ENCODE measurements at regions not wholly inside any gene's neighbourhood (a gene's known extent, or its start where the extent isn't known, plus 50 kb on each side); places are given as distances from the start of the nearest gene placed in this dataset.

DNA sequence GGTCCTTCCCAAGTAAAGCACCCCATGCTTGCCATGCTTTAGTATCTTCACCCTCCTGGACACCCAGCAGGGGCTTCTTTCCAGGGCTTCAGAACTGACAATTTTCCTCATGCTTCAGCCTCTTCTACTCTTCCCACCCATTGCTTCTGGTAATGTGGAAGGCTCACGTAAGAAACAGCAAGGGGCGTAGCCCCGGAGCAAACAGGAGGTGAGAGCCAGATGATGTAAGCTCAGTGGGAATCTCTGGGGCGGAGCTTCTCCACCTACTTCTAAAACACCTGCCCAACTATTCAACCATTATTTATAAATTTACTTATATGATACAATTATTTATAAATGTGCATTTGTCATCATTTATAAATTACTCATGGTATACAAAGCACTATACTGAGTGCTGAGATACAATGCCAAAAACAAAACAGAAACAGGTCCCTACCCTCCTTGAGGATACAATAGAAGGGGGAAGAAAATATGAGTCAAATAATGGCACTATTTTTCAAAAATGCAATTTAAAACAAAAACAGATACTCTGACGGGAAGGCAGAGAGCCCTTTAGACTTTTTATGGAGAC lies 140.1 kb upstream of the CAMK1G start:
- no peaks in the 10 kb centered on the region for H4K20me1 ChIP-seq (ENCODE audit: insufficient read depth, low read length)
- no peak overlapping the region for H2AFZ ChIP-seq (ENCODE audit: low read length)
- H3K9me3 ChIP-seq (replicated peaks; ENCODE audit: insufficient read depth, low read length), result no peaks in the 10 kb centered on the region
- H3K27ac ChIP-seq (ENCODE audit: low read length), result no peak overlapping the region
- H3K4me1 ChIP-seq (ENCODE audit: low read length), result no peaks in the 10 kb centered on the region
- H3K4me3 ChIP-seq (ENCODE audit: low read length), result no peak overlapping the region
- H3K79me2 ChIP-seq (ENCODE audit: low read length), result no peaks in the 10 kb centered on the region
- TF ChIP-seq EZH2phosphoT487 (IDR thresholded peaks at IDR 0.05; ENCODE audit: low read length) (no peak), EZH2 (optimal IDR thresholded peaks at IDR 0.05; ENCODE audit: low read depth, low read length) (no peak)
- TF ChIP-seq, protein P1, sequence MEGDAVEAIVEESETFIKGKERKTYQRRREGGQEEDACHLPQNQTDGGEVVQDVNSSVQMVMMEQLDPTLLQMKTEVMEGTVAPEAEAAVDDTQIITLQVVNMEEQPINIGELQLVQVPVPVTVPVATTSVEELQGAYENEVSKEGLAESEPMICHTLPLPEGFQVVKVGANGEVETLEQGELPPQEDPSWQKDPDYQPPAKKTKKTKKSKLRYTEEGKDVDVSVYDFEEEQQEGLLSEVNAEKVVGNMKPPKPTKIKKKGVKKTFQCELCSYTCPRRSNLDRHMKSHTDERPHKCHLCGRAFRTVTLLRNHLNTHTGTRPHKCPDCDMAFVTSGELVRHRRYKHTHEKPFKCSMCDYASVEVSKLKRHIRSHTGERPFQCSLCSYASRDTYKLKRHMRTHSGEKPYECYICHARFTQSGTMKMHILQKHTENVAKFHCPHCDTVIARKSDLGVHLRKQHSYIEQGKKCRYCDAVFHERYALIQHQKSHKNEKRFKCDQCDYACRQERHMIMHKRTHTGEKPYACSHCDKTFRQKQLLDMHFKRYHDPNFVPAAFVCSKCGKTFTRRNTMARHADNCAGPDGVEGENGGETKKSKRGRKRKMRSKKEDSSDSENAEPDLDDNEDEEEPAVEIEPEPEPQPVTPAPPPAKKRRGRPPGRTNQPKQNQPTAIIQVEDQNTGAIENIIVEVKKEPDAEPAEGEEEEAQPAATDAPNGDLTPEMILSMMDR (IDR thresholded peaks at IDR 0.05; ENCODE audit: low read length), result no peak
- no peak overlapping the region for H3K4me2 ChIP-seq (ENCODE audit: low read depth, low read length)
- no peaks in the 10 kb centered on the region for H3K9me2 ChIP-seq (replicated peaks; ENCODE audit: insufficient read depth, low read length)
- H3F3A ChIP-seq (ENCODE audit: insufficient read depth, low read length), result no peaks in the 10 kb centered on the region
- DNase-seq, result no peak
- no peaks in the 10 kb centered on the region for H3K36me3 ChIP-seq (replicated peaks; ENCODE audit: insufficient read depth, low read length)
- H3K27me3 ChIP-seq (replicated peaks; ENCODE audit: insufficient read depth, low read length), result no peaks in the 10 kb centered on the region
- H3K9ac ChIP-seq (ENCODE audit: low read length), result no peak overlapping the region

DNA sequence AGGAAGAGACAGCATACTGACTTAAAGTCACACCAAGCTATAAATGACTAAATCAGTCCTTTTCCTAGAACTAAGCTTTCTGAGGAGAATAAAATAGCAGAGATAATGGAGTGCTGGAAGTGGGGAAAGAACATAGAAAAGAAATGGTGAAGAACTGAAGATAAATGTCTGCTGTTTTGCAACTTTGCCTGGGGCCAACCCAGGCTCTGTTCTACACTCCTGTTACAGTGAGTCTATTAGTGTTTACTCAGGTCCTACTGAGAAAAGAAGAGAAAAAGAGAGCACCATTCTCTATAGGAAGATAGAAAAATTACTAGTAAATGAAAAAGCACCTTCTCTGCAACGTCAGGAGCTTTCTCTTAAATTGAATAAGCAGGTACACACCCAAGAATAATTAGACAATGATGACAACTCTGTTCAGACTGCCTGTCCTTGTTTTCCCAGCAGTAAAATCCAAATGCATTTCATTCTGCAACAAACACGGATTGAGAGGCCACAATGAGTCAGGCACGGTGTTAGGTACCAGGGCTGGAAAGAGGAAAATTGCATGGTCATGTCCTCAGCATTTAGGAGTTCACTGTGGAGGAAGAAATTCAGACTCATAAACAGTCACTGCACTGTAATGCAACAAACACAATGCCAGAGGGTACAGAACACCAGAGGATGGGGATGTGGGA lies 139.4 kb upstream of the CAMK1G start:
- no peaks in the 10 kb centered on the region for H4K20me1 ChIP-seq (ENCODE audit: insufficient read depth, low read length)
- no peak overlapping the region for H3K27ac ChIP-seq (ENCODE audit: low read length)
- no peak overlapping the region for H3K4me3 ChIP-seq (ENCODE audit: low read length)
- no peaks in the 10 kb centered on the region for H3K36me3 ChIP-seq (replicated peaks; ENCODE audit: insufficient read depth, low read length)
- no peaks in the 10 kb centered on the region for H3K27me3 ChIP-seq (replicated peaks; ENCODE audit: insufficient read depth, low read length)
- H3K4me2 ChIP-seq (ENCODE audit: low read depth, low read length), result no peak overlapping the region
- H3F3A ChIP-seq (ENCODE audit: insufficient read depth, low read length), result no peaks in the 10 kb centered on the region
- DNase-seq, result no peak
- no peak overlapping the region for H2AFZ ChIP-seq (ENCODE audit: low read length)
- H3K9me3 ChIP-seq (replicated peaks; ENCODE audit: insufficient read depth, low read length), result no peaks in the 10 kb centered on the region
- no peaks in the 10 kb centered on the region for H3K79me2 ChIP-seq (ENCODE audit: low read length)
- H3K9ac ChIP-seq (ENCODE audit: low read length), result no peak overlapping the region
- no peaks in the 10 kb centered on the region for H3K9me2 ChIP-seq (replicated peaks; ENCODE audit: insufficient read depth, low read length)
- H3K4me1 ChIP-seq (ENCODE audit: low read length), result no peaks in the 10 kb centered on the region
- TF ChIP-seq EZH2 (optimal IDR thresholded peaks at IDR 0.05; ENCODE audit: low read depth, low read length) (no peak), EZH2phosphoT487 (IDR thresholded peaks at IDR 0.05; ENCODE audit: low read length) (no peak)
- TF ChIP-seq, protein P1 (IDR thresholded peaks at IDR 0.05; ENCODE audit: low read length), result no peak

DNA sequence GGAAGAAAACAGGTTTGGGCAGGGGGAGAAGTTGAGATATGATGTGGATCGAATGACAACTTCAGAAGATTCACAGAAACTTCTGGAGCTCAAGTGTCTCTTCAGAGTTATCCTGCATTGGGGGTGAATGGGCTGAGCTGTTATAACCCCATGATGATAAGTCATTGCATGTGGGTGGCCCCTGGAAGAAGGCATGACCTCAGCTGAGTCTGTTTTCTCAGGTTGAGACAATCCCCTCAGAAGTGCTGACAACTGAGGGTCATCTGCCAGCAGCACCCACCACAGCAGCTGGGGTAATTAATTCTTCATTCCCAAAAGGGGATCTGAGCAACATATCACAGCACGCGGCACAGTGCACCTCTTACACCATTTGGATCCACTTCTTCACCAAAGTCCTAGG lies 138.6 kb upstream of the CAMK1G start:
- H3K27ac ChIP-seq (ENCODE audit: low read length), result no peak overlapping the region
- DNase-seq, result no peak
- H3K4me3 ChIP-seq (ENCODE audit: low read length), result no peak overlapping the region
- TF ChIP-seq EZH2phosphoT487 (IDR thresholded peaks at IDR 0.05; ENCODE audit: low read length), result no peak
- no peak for TF ChIP-seq EZH2 (optimal IDR thresholded peaks at IDR 0.05; ENCODE audit: low read depth, low read length)
- TF ChIP-seq, protein P1 (IDR thresholded peaks at IDR 0.05; ENCODE audit: low read length), result no peak
- no peaks in the 10 kb centered on the region for H3K79me2 ChIP-seq (ENCODE audit: low read length)
- H3K36me3 ChIP-seq (replicated peaks; ENCODE audit: insufficient read depth, low read length), result no peaks in the 10 kb centered on the region
- no peak overlapping the region for H2AFZ ChIP-seq (ENCODE audit: low read length)
- no peak overlapping the region for H3K9ac ChIP-seq (ENCODE audit: low read length)
- no peaks in the 10 kb centered on the region for H3K4me1 ChIP-seq (ENCODE audit: low read length)
- H4K20me1 ChIP-seq (ENCODE audit: insufficient read depth, low read length), result no peaks in the 10 kb centered on the region
- H3K9me3 ChIP-seq (replicated peaks; ENCODE audit: insufficient read depth, low read length), result no peaks in the 10 kb centered on the region
- H3K9me2 ChIP-seq (replicated peaks; ENCODE audit: insufficient read depth, low read length), result no peaks in the 10 kb centered on the region
- no peaks in the 10 kb centered on the region for H3K27me3 ChIP-seq (replicated peaks; ENCODE audit: insufficient read depth, low read length)
- no peaks in the 10 kb centered on the region for H3F3A ChIP-seq (ENCODE audit: insufficient read depth, low read length)
- H3K4me2 ChIP-seq (ENCODE audit: low read depth, low read length), result no peak overlapping the region

All from MM.1S (cell line).